NT2/D1 (cell line): ENCODE measurements at regions not wholly inside any gene's neighbourhood (a gene's known extent, or its start where the extent isn't known, plus 50 kb on each side); places are given as distances from the start of the nearest gene placed in this dataset.

Source experiments
- DNase-seq: peaks from one replicate; pipeline ENCODE4 v3.0.0-alpha.2; 2011; ENCODE audit warnings: low read depth, low spot score
- H3K27me3 ChIP-seq: 2 replicates; pipeline ENCODE4 v1.6.0; 2011; ENCODE audit warnings: mild to moderate bottlenecking; ENCODE audit not compliant: insufficient read length, insufficient read depth
- H3K36me3 ChIP-seq: 2 replicates; pipeline ENCODE4 v1.6.1; 2011; ENCODE audit warnings: mild to moderate bottlenecking, low read length, mixed read lengths; ENCODE audit not compliant: insufficient read depth, insufficient read length
- H3K4me1 ChIP-seq: 2 replicates; pipeline ENCODE4 v1.5.1; 2011; ENCODE audit not compliant: insufficient read depth, insufficient read length
- H3K4me3 ChIP-seq: 2 replicates; pipeline ENCODE4 v1.5.1; 2011; ENCODE audit warnings: low read depth; ENCODE audit not compliant: insufficient read length
- H3K9ac ChIP-seq: 2 replicates; pipeline ENCODE4 v1.6.0; 2011; ENCODE audit warnings: low read depth; ENCODE audit not compliant: insufficient read length
- H3K9me3 ChIP-seq: 2 replicates; pipeline ENCODE4 v1.5.1; 2011; ENCODE audit warnings: mild to moderate bottlenecking, low read length; ENCODE audit not compliant: insufficient read depth
- SUZ12 ChIP-seq: IDR thresholded peaks from 2 replicates; pipeline ENCODE4 v1.6.1; 2011; ENCODE audit not compliant: insufficient read length, insufficient read depth; ENCODE audit errors: extremely low read depth
- YY1 ChIP-seq: IDR thresholded peaks from 2 replicates; pipeline ENCODE4 v1.6.1; 2011; ENCODE audit not compliant: insufficient read length, insufficient read depth
- ZNF274 ChIP-seq: IDR thresholded peaks from 2 replicates; pipeline ENCODE4 v1.6.1; 2011; ENCODE audit warnings: mild to moderate bottlenecking, low read depth, low read length

DNA sequence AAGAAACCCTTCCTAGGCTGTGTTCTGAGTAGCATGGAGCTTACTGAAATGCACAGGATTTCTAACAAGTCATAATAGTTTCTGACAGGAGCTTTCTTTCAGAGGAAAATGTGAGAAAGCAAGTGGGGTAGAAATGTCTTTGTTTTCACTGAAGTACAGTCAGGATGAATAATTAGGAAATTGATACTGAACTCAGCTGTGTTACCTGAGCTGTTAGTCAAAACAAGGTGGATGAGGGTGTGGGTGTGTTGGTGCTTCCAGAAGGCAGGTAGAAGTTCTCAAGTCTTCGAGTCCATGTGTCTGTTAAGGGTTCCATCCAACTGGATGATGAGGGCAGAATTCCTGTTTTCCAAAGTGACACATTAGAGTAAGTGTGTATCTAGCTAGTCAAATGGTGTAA, 122.4 kb downstream of the BASP1 start:
- no peaks in the 10 kb centered on the region for H3K4me1 ChIP-seq
- TF ChIP-seq YY1 (no peak), SUZ12 (no peak), ZNF274 (no peak)
- H3K4me3 ChIP-seq = no peak overlapping the region
- no peak overlapping the region for H3K9ac ChIP-seq
- no peaks in the 10 kb centered on the region for H3K27me3 ChIP-seq
- DNase-seq = no peak
- no peaks in the 10 kb centered on the region for H3K36me3 ChIP-seq
- 0 out of 2 replicates have a peak, but pooled peaks cover 8% of the 10 kb centered on the region for H3K9me3 ChIP-seq

DNA sequence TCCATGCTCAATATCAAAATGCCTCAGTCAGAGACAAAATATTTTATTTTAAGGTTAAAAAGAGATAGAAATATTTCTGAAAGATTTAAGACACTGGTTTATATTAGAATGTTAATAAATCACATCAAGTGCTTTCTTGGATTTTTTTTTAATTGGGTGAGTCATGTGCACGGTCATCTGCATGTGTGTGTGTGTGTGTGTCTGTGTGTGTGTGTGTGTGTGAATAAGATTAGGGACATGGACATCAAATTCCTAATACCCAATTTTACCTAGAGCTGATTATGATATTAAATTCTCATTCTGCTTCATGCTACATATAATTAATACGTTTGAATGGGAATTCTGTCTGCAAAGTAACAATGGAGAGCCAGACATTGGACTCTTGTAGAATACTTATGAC, 122.9 kb downstream of the BASP1 start:
- 0 out of 2 replicates have a peak, but pooled peaks cover 8% of the 10 kb centered on the region for H3K9me3 ChIP-seq
- H3K27me3 ChIP-seq = no peaks in the 10 kb centered on the region
- no peak overlapping the region for H3K4me3 ChIP-seq
- no peak overlapping the region for H3K9ac ChIP-seq
- H3K4me1 ChIP-seq = no peaks in the 10 kb centered on the region
- H3K36me3 ChIP-seq = no peaks in the 10 kb centered on the region
- DNase-seq = no peak
- TF ChIP-seq SUZ12 (no peak), ZNF274 (no peak), YY1 (no peak)

DNA sequence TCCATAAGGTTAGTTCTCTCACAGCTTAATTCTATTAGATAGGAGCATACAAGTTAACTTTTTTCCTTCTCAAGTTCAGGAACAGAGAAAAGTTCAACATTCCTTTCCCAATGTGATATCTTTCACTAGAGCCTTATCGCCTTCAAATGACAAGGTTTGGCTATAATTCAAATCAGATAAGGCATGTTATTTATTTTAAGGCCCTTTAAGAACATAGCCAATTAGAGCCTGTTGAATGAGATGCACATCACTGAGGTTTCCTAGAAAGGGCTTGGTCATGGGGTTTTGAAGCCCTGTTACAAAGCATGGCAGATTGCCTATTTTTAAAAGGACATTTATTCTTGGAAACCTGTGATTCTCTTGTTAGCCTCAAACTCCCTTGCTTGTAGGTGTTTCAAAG, 123.4 kb downstream of the BASP1 start:
- TF ChIP-seq SUZ12 (no peak), ZNF274 (no peak), YY1 (no peak)
- Histone ChIP-seq H3K9me3 (0 out of 2 replicates have a peak, but pooled peaks cover 8% of the 10 kb centered on the region), H3K4me1 (no peaks in the 10 kb centered on the region), H3K9ac (no peak overlapping the region), H3K36me3 (no peaks in the 10 kb centered on the region), H3K27me3 (no peaks in the 10 kb centered on the region), H3K4me3 (no peak overlapping the region)
- DNase-seq = no peak

DNA sequence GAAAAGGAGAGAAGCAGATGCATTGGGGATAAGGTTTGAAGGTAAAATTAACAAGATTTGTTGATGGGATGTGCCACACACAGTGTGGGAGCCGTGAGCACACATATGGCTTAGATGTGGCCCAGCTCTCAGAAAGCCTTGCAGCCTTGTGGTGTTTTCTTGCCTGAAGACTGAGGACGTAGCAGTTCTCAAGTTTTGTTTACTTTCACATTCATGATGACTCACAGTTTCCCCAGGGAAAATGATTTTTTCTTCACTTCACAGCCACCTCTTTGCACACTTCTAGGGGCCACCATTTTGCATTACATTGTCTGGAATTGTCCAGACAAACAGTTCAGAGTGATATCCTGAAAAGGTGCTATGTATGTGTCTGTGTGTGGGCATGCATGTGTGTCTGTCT, 126.2 kb downstream of the BASP1 start:
- Histone ChIP-seq H3K9ac (no peak overlapping the region), H3K9me3 (no peaks in the 10 kb centered on the region), H3K4me1 (no peaks in the 10 kb centered on the region), H3K27me3 (no peaks in the 10 kb centered on the region), H3K4me3 (no peak overlapping the region), H3K36me3 (no peaks in the 10 kb centered on the region)
- DNase-seq = no peak
- TF ChIP-seq ZNF274 (no peak), SUZ12 (no peak), YY1 (no peak)

DNA sequence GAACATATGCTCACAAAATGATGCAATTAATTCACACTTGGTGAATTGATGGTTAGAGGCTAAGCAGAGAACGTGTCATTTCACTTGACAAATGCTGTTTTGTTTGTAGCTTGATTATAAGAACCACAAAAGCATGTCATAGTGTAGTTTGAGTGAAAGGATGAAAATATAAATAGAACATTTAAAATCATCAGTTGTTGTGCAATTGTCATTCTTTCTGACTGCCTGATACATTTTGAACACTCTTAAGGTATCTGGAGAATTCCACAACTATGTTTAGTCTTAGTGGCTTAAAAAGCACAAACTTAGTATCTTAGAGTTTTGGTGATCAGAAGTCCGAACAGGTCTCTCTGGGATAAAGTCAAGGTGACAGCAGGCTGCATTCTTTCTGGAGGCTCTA, 129.4 kb downstream of the BASP1 start:
- Histone ChIP-seq H3K4me1 (no peaks in the 10 kb centered on the region), H3K36me3 (no peaks in the 10 kb centered on the region), H3K9me3 (no peaks in the 10 kb centered on the region), H3K27me3 (no peaks in the 10 kb centered on the region), H3K9ac (no peak overlapping the region), H3K4me3 (no peak overlapping the region)
- DNase-seq = no peak
- TF ChIP-seq ZNF274 (no peak), YY1 (no peak), SUZ12 (no peak)

DNA sequence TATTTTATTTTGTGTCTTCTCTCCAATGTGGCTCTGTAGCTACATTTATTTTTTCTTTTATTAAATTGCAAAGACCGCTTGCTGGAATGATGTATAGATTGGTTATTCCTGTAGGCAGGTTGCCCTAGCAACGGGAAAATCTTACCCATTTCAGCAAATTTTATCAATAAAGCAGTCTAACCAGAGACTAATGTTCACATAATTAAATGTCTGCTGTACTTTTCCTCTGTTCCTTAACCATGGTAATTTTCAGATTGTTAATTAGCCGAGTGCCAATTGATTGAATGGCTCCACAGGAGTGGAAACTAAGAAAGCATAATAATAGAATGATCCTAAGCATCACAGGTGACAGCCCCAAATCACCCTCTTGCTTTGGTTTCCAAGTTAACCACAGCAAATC, 134.8 kb downstream of the BASP1 start:
- H3K4me3 ChIP-seq = no peak overlapping the region
- no peaks in the 10 kb centered on the region for H3K4me1 ChIP-seq
- no peak overlapping the region for H3K9ac ChIP-seq
- no peak for TF ChIP-seq YY1
- no peak for TF ChIP-seq ZNF274
- no peak for DNase-seq
- H3K36me3 ChIP-seq = no peaks in the 10 kb centered on the region
- no peaks in the 10 kb centered on the region; the same call in 1 of the 2 replicates for H3K9me3 ChIP-seq
- H3K27me3 ChIP-seq = no peaks in the 10 kb centered on the region

DNA sequence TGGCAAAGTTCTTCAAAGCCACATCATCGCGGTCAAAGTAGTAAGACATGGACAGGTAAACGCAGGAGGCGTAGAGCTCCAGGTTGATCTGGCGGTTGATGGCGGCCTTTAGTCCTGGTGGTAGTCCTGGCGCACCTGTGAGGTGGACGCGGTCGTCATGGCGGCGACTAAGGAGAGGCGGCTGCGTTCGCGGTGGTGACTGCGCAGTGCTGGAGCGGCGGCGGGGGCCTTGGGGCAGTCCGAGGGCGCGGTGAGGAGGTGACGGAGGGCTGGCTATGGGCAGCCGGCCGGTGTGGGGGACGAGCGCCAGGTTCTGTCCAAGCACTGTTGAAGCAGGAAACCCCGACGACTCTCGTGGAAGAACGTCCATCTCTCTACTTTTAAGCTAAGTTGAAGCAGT, 136.8 kb downstream of the BASP1 start:
- Histone ChIP-seq H3K36me3 (no peaks in the 10 kb centered on the region), H3K4me1 (no peaks in the 10 kb centered on the region), H3K9ac (no peak overlapping the region), H3K4me3 (no peak overlapping the region), H3K27me3 (no peaks in the 10 kb centered on the region), H3K9me3 (no peaks in the 10 kb centered on the region; the same call in 1 of the 2 replicates)
- TF ChIP-seq YY1 (no peak), SUZ12 (no peak), ZNF274 (no peak)
- DNase-seq = no peak
